GM23338 (cell line): ENCODE measurements at regions not wholly inside any gene's neighbourhood (a gene's known extent, or its start where the extent isn't known, plus 50 kb on each side); places are given as distances from the start of the nearest gene placed in this dataset.

Source experiments
- ATAC-seq: fragments of 200-7000 bp; cut with Tn5 transposase; 3 replicates; pipeline ENCODE4 v1.9.1; 2020
- DNase-seq: peaks from one replicate; pipeline ENCODE4 v3.0.0-alpha.2; 2015; ENCODE audit warnings: low spot score
- H2AFZ ChIP-seq: fragments of 200-600 bp; sonication (generic); 2 replicates; pipeline ENCODE4 v1.8.0; 2016; ENCODE audit warnings: antibody characterized with exemption, mild to moderate bottlenecking, moderate library complexity
- H3F3A ChIP-seq: fragments of 200-600 bp; sonication (generic); replicated peaks from 2 replicates; pipeline ENCODE4 v1.8.0; 2017; ENCODE audit warnings: antibody characterized with exemption, mixed run types, low read depth
- H3K27ac ChIP-seq: fragments of 200-600 bp; sonication (generic); 2 replicates; pipeline ENCODE4 v1.6.1; 2016; ENCODE audit warnings: low read depth
- H3K27me3 ChIP-seq: fragments of 200-600 bp; sonication (generic); 2 replicates; pipeline ENCODE4 v1.8.0; 2016; ENCODE audit warnings: mild to moderate bottlenecking, mixed run types, moderate library complexity; ENCODE audit not compliant: insufficient read depth
- H3K36me3 ChIP-seq: fragments of 200-600 bp; sonication (generic); 2 replicates; pipeline ENCODE4 v1.8.0; 2016; ENCODE audit warnings: mild to moderate bottlenecking; ENCODE audit not compliant: insufficient read depth
- H3K4me1 ChIP-seq: fragments of 200-600 bp; sonication (generic); 2 replicates; pipeline ENCODE4 v1.8.0; 2016; ENCODE audit warnings: mild to moderate bottlenecking, moderate library complexity; ENCODE audit not compliant: insufficient read depth
- H3K4me2 ChIP-seq: fragments of 200-600 bp; sonication (generic); 2 replicates; pipeline ENCODE4 v1.7.1; 2017; ENCODE audit warnings: mixed run types
- H3K4me3 ChIP-seq: fragments of 200-600 bp; sonication (generic); 2 replicates; pipeline ENCODE4 v1.6.1; 2016; ENCODE audit warnings: mixed run types
- H3K79me2 ChIP-seq: fragments of 200-600 bp; sonication (generic); replicated peaks from 2 replicates; pipeline ENCODE4 v1.8.0; 2017; ENCODE audit warnings: mild to moderate bottlenecking; ENCODE audit not compliant: insufficient read depth
- H3K9me2 ChIP-seq: fragments of 200-600 bp; sonication (generic); 2 replicates; pipeline ENCODE4 v1.8.0; 2017; ENCODE audit not compliant: insufficient read depth
- H4K20me1 ChIP-seq: fragments of 200-600 bp; sonication (generic); replicated peaks from 2 replicates; pipeline ENCODE4 v1.8.0; 2017; ENCODE audit warnings: mild to moderate bottlenecking; ENCODE audit not compliant: insufficient read depth
- H3K27ac Mint-ChIP-seq: 2 replicates; pipeline ENCODE4 v1.8.0; 2020; ENCODE audit warnings: inconsistent platforms, mild to moderate bottlenecking, moderate library complexity, mixed read lengths
- H3K27me3 Mint-ChIP-seq: 3 replicates; pipeline ENCODE4 v1.8.0; 2022; ENCODE audit warnings: low read depth, mild to moderate bottlenecking, moderate library complexity, mixed read lengths, inconsistent platforms; ENCODE audit not compliant: insufficient read depth, poor library complexity
- H3K36me3 Mint-ChIP-seq: 3 replicates; pipeline ENCODE4 v1.8.0; 2021; ENCODE audit warnings: low read depth, mild to moderate bottlenecking, inconsistent platforms, moderate library complexity, mixed read lengths
- H3K4me1 Mint-ChIP-seq: 3 replicates; pipeline ENCODE4 v1.8.0; 2020; ENCODE audit warnings: mild to moderate bottlenecking, inconsistent platforms, mixed read lengths
- H3K4me3 Mint-ChIP-seq: 3 replicates; pipeline ENCODE4 v1.8.0; 2021; ENCODE audit warnings: moderate library complexity, mild to moderate bottlenecking, inconsistent platforms, mixed read lengths
- H3K9me3 Mint-ChIP-seq: 3 replicates; pipeline ENCODE4 v1.8.0; 2020; ENCODE audit warnings: moderate library complexity, mild to moderate bottlenecking, inconsistent platforms, mixed read lengths
- EZH2 ChIP-seq: fragments of 200-600 bp; sonication (generic); IDR thresholded peaks from one replicate; pipeline ENCODE4 v1.8.0; 2017; ENCODE audit warnings: antibody characterized with exemption, mild to moderate bottlenecking, low read depth; ENCODE audit not compliant: unreplicated experiment
- EZH2phosphoT487 ChIP-seq: fragments of 200-600 bp; sonication (generic); IDR thresholded peaks from one replicate; pipeline ENCODE4 v1.8.1; 2018; ENCODE audit warnings: antibody characterized with exemption; ENCODE audit not compliant: unreplicated experiment
- NANOG ChIP-seq: IDR thresholded peaks from 2 replicates; pipeline ENCODE4 v1.6.1; 2016; ENCODE audit warnings: antibody characterized with exemption, borderline replicate concordance
- REST ChIP-seq: IDR thresholded peaks from one replicate; pipeline ENCODE4 v1.6.1; 2018; ENCODE audit warnings: antibody characterized with exemption; ENCODE audit not compliant: unreplicated experiment
- STAT1 ChIP-seq: IDR thresholded peaks from one replicate; pipeline ENCODE4 v1.6.1; 2016; ENCODE audit warnings: antibody characterized with exemption; ENCODE audit not compliant: unreplicated experiment
- ZNF114 ChIP-seq: fragments of 250-450 bp; sonication (Bioruptor Pico); IDR thresholded peaks from 2 replicates; pipeline ENCODE4 v1.5.0; 2020; ENCODE audit warnings: mild to moderate bottlenecking, moderate library complexity
- ZNF331 ChIP-seq: fragments of 250-450 bp; sonication (Bioruptor Pico); IDR thresholded peaks from 2 replicates; pipeline ENCODE4 v1.5.0; 2020; ENCODE audit warnings: low read depth, mild to moderate bottlenecking, moderate library complexity
- TF ChIP-seq, protein P1 (sequence below): fragments of 250-450 bp; sonication (Bioruptor Pico); IDR thresholded peaks from 2 replicates; pipeline ENCODE4 v1.5.0; 2020; ENCODE audit warnings: mild to moderate bottlenecking, moderate library complexity

GRCh38 chr4:110949542-110949941 is 326.7 kb upstream of the PITX2 start (continued):
- TF ChIP-seq, protein P1, sequence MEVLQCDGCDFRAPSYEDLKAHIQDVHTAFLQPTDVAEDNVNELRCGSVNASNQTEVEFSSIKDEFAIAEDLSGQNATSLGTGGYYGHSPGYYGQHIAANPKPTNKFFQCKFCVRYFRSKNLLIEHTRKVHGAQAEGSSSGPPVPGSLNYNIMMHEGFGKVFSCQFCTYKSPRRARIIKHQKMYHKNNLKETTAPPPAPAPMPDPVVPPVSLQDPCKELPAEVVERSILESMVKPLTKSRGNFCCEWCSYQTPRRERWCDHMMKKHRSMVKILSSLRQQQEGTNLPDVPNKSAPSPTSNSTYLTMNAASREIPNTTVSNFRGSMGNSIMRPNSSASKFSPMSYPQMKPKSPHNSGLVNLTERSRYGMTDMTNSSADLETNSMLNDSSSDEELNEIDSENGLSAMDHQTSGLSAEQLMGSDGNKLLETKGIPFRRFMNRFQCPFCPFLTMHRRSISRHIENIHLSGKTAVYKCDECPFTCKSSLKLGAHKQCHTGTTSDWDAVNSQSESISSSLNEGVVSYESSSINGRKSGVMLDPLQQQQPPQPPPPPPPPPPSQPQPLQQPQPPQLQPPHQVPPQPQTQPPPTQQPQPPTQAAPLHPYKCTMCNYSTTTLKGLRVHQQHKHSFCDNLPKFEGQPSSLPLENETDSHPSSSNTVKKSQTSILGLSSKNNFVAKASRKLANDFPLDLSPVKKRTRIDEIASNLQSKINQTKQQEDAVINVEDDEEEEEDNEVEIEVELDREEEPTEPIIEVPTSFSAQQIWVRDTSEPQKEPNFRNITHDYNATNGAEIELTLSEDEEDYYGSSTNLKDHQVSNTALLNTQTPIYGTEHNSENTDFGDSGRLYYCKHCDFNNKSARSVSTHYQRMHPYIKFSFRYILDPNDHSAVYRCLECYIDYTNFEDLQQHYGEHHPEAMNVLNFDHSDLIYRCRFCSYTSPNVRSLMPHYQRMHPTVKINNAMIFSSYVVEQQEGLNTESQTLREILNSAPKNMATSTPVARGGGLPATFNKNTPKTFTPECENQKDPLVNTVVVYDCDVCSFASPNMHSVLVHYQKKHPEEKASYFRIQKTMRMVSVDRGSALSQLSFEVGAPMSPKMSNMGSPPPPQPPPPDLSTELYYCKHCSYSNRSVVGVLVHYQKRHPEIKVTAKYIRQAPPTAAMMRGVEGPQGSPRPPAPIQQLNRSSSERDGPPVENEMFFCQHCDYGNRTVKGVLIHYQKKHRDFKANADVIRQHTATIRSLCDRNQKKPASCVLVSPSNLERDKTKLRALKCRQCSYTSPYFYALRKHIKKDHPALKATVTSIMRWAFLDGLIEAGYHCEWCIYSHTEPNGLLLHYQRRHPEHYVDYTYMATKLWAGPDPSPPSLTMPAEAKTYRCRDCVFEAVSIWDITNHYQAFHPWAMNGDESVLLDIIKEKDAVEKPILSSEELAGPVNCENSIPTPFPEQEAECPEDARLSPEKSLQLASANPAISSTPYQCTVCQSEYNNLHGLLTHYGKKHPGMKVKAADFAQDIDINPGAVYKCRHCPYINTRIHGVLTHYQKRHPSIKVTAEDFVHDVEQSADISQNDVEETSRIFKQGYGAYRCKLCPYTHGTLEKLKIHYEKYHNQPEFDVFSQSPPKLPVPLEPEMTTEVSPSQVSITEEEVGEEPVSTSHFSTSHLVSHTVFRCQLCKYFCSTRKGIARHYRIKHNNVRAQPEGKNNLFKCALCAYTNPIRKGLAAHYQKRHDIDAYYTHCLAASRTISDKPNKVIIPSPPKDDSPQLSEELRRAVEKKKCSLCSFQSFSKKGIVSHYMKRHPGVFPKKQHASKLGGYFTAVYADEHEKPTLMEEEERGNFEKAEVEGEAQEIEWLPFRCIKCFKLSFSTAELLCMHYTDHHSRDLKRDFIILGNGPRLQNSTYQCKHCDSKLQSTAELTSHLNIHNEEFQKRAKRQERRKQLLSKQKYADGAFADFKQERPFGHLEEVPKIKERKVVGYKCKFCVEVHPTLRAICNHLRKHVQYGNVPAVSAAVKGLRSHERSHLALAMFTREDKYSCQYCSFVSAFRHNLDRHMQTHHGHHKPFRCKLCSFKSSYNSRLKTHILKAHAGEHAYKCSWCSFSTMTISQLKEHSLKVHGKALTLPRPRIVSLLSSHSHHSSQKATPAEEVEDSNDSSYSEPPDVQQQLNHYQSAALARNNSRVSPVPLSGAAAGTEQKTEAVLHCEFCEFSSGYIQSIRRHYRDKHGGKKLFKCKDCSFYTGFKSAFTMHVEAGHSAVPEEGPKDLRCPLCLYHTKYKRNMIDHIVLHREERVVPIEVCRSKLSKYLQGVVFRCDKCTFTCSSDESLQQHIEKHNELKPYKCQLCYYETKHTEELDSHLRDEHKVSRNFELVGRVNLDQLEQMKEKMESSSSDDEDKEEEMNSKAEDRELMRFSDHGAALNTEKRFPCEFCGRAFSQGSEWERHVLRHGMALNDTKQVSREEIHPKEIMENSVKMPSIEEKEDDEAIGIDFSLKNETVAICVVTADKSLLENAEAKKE (CRISPR knock-in tag), result no peak
- TF ChIP-seq NANOG, result no peak

- Mint-ChIP-seq H3K4me1 (no peaks in the 10 kb centered on the region), H3K36me3 (no peaks in the 10 kb centered on the region)
- TF ChIP-seq ZNF331 (no peak), EZH2 (no peak), ZNF114 (CRISPR knock-in tag) (no peak), STAT1 (no peak), EZH2phosphoT487 (no peak), REST (no peak)
Observed at GRCh38 chr4:110950731-110951130, 327.9 kb upstream of the PITX2 start.

More at GRCh38 chr4:110950731-110951130, 327.9 kb upstream of the PITX2 start:
- DNase-seq, result no peak
- Histone ChIP-seq H3K9me2 (no peaks in the 10 kb centered on the region), H3F3A (no peaks in the 10 kb centered on the region), H3K27me3 (no peaks in the 10 kb centered on the region), H2AFZ (no peak overlapping the region), H3K4me3 (no peak overlapping the region), H3K36me3 (no peaks in the 10 kb centered on the region), H3K27ac (no peak overlapping the region), H3K4me1 (no peaks in the 10 kb centered on the region), H4K20me1 (no peaks in the 10 kb centered on the region), H3K79me2 (no peaks in the 10 kb centered on the region), H3K4me2 (no peak overlapping the region)
- no peak overlapping the region for H3K4me3 Mint-ChIP-seq
- no peaks in the 10 kb centered on the region for H3K27me3 Mint-ChIP-seq
- H3K27ac Mint-ChIP-seq, result no peak overlapping the region
- H3K9me3 Mint-ChIP-seq, result no peaks in the 10 kb centered on the region
- ATAC-seq, result no peak
